DMS 273 (cell line): ENCODE measurements at regions not wholly inside any gene's neighbourhood (a gene's known extent, or its start where the extent isn't known, plus 50 kb on each side); places are given as distances from the start of the nearest gene placed in this dataset.

ENCODE experiments used
- DNase-seq: peaks from one replicate; lab custom pipeline; 2025; ENCODE audit not compliant: unreplicated experiment; lab: John Stamatoyannopoulos, UW

DNA sequence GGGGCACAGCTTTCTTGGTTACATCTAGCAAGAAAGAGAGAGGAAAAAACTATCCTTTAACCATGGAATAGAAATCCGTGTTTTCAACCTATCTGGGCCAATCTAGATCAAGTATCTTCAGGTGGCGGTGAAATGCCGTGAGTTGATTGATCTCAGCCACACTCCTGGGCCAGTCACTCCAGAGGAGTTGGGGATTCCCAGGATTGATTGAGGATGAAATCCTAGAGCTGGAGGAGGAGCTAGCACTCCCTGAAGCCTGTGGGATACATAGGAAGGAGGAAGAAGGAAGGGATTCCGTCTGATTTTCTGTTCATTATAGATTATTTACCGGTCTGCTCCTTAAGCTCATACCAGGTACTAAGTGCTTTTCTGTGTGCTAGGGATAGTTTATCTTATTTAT, 106.3 kb upstream of the ARID2 start:
- no peak for DNase-seq

DNA sequence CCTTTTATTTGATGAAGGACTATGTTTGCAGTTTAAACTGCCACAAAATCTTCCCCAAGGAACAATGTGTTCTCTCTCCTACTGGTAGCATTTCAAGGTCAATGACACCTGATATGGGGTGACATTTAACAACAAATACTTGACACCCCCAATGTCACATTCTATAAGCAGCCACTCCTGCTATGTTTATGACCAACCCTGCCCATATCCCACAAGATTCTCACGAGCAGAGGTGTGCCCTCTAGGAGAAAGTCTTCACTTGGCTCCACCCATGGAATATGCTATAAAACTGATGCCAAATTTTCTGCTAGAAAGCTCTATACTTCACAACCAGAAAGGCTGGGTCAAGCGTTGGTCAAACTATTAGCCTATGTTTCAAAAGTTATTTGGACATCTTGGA, 105.6 kb upstream of the ARID2 start:
- DNase-seq, result no peak

DNA sequence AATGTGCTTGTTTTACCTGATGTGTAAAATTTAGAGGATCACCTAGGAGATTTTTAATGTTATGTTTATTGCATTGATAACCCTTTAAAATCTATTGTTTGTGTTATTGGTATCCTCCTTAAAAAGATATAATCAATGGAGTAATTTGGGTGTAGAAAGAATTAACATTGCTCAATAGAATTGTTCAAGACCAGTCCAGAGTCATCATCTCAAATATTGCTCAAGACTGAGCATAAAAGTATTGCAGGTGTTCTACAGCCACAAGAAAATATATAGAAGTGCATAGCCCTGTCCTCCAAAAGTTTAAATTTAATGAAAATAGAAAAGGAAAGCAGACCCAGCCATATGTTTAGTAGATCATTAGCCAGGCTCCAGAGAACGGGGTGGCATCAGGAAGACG, 102.5 kb upstream of the ARID2 start:
- no peak for DNase-seq

DNA sequence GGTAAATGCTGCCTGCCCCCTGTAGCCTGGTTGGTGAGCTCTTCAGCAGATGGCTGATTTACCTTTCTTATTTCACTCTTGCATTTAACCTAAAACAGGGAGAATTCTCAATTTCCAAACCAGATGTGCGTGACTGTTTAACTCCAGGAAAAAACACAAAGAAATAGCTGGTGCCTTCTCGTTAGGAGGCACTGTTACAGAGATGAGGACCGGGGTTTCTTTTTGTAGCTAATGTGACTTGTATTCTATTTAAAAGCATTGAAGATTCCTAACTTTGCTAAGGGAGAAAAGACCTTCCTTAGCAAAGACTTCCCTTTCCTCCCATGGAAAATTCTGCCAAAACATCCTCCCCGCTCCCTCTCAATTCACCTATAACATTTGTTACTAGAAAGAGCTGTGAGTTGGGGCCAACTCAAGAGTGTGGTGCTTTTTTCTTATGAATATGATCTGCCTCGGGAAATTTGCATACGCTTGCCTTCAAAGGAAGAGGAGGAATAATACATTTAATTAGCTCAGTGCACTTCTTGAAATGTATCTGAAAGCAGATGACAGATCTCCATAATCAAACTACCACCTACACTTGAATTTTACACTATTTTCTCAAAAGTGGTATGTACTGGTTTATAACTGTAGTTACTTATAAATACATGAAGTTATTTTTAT, 102.0 kb upstream of the ARID2 start:
- DNase-seq, result no peak

DNA sequence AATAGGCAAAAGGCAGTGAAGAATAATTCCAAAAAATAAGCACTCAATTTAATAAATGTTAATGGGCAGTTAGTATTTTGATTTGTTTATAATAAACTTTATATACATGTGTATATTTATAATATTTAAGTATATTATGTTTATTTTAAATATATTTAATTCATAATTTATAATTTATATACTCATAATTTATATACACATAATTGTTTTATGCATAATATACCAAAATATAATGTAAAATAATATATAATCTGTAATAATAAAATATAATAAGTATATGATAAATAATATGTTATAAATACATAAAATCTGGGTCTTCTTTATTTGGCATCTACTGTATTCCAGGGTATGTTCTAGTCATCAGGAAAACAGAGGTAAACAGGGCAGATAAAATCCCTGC, 100.2 kb upstream of the ARID2 start:
- DNase-seq, result no peak

DNA sequence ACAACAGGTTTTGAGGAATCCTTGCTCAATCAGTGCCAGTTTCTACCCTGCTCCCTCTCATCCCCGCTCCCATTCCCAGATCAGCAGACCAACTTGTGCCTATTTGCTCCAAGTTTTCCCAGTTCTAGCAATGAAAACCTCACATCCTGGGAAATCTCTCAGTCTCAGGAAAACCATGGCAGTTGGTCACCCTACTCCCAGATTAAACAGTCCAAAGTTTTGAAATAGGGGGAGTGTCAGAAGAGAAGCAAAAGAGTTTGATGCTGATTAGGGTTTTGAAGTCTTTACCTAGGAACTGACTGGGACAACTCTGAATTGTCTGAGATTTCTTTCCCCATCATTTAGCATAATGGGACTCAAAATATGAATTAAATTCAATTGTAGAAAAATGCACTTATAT, 95.8 kb upstream of the ARID2 start:
- no peak for DNase-seq

DNA sequence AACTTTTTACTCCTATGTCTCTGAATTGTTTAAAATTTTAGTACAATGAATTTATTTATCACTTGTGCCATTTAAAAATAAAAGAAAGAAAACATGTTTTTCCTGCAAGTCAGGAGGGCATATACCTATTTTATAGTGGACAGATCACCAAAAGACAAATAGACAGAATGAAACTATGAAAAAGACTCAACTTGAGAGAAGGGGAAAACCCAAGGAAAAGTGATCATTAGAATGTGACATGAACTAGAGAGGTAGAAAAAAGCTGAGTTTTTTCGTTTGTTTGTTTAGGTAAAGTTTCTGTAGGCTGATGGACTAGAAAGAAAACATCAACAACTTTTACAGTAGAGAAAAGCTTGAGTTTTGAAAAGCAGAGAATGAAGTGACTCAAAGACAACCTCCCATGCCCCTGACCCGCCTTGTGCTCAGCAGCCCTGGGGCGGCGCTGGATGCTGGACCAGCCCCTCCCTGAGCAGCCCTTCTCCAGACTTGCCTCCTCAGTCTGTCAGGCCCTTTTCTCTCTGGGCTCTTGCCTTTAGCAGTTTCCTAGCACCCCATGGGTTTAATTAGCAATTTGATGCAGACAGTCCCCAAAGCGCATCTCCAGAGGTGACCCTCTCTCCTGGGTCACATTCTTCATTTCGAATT, 95.1 kb upstream of the ARID2 start:
- no peak for DNase-seq

DNA sequence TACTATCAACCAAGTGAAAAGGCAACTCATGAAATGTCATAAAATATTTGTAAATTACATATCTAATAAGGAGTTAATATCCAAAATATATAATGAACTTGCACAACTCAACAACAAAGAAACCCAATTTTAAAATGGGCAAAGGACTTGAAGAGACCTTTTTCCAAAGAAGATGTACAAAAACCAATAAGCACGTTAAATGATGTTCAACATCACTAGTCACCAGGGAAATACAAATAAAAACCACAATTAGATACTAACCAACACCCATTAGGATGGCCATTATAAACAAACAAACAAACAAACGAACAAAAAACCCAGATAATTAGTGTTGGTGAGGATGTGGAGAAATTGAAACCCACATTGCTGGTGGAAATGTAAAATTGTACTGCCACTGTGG, 92.3 kb upstream of the ARID2 start:
- DNase-seq, result no peak

DNA sequence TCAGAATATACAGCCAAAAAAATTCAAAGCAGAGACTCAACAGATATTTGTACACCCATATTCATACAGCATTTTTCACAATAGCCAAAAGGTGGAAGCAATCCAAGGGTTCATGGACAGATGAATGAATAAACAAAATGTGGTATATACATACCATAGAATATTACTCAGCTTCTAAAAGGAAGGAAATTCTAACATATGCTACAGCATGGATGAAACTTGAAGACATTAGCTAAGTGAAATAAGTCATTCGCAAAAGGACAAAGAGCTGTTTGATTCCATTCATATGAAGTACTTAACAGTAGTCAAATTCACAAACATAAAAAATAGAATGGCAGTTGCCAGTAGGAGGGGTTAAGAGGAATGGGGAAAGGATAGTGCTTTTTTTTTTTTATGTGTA, 91.8 kb upstream of the ARID2 start:
- DNase-seq, result no peak

DNA sequence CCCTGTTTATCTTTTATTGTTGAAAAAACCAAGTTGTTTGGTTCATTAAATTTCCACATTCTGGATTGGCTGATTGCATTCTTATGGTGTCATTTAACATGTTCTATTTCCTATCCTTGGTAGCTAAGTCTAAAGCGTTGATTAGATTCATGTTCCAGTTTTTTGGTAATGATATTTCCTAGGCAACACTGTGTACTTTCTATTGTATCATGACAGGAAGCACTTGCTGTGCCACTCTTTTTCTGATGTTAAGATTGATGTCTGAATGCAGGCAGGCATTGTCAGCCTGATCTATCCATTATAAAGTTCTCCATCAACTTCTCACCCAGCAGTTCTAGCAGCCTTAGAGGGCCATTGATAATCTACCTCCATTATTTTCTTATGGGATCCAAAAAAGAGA, 91.1 kb upstream of the ARID2 start:
- DNase-seq, result no peak

DNA sequence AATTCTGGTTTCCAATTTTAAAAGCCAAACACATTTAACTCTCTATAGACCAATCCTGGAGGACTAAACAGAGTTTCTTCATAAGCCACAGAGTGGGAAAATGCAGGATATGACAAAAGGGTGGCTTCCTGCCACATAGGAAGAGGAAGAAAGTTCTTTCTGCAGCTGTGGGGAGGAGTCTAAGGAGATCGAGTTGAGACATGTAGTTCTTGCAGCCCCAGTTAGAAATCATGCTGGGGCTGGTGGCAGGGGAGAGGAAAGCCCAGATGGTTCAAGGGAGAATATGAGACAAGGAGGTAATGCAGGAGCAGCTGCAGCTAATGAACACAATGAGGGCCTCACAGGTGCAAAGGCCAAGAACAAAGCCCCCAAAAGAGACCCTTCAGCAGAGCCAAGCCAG, 85.0 kb upstream of the ARID2 start:
- peak; percentile 44 for DNase-seq

DNA sequence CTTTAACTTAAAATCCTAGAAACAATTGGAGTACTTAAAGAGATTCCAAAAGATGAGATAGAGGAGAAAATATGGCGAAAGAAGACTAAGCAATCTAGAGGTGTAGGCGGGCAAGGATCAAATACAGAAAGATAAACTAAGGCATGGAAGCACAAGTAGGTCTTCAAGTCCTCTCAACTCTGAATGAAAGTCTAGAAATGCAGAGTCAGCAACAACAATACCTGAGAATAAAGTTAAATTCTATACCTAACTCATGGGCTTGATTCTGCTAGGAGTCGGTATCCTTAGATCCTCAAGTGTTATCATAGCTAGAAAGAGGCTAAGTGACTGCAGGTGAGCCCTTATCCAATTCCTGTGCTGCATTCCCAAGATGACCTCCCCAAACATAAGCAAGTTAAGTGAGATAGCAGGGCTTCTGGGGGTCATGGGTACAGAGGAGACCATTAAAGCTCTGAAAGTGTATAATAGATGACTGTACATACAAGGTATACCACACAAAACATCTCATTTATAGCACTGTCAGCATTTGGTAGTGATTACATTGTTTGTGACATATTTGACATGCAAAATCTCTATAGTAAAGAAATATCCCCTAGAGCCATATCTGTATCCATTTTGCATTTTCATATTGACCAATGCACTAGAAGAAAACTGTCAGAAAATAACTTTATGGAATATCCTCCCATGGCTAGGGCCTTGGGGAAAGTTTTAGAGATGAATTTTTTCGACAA, 82.5 kb upstream of the ARID2 start:
- DNase-seq, result no peak

DNA sequence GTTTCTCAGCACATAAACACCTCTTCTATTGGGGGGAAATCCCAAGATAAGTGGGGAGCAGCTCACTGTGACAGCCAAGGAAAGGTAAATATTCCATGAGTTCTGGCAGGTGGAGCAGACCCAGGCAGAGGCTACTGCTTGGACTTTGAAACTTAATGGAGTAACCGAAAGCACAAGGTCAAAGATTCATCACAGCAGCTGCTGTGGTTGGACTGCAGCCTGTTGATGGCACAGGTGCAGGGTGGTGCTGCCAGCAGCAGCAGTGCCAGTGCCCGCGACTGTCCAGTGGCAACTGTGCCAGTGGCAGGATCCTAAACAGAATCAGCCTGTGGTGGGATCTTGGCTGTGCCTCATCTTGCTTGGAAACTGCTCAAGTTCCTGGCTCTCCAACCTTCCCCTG, 81.4 kb upstream of the ARID2 start:
- peak; percentile 6 for DNase-seq

DNA sequence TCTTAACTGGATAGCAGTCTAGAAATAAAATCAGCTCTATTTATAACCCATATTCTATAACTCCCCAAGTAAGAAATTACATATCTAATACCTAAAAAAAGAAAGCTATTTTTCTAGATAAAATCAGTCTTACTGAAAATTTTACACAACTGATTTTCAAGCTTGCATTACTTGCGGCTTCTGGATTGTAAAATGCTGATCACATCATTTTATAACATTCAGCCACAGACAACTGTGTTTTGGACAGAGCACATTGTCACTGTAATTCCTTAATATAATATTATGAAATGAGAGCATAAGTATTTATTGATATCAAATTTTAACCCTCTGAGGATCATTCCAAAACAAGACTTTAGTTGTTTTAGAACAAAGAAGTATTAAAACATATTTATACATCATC, 78.5 kb upstream of the ARID2 start:
- no peak for DNase-seq

DNA sequence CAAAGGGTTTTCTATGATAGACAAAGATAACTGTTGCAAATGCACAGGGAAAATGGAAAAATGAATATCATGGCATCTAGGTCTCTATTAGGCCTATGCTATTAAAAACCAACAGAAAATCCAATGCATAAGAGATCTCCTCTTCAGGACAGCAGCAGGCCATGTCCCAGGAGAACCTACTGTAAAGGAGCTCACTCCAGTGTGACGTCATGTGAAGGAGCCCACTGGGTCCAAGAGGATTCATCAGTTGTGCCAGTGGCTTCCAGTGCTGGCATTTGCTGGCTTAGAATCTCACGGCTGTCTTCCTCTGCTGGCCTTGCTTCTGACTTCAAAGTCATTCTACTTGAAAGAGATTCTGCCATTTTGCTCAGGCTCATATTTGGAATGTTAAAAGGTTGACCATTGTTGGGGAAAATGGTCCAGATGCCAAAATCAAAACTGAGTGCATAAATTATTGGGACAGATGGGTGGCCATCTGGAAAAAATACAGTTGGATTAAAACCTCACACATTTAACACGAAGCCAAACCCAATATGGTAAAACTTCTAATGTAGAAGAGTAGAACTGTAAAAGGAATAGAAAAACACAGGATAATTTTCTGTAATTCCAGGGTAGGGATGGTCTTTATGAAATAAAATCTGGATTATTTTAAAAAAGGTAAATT, 75.4 kb upstream of the ARID2 start:
- peak; percentile 90 for DNase-seq

DNA sequence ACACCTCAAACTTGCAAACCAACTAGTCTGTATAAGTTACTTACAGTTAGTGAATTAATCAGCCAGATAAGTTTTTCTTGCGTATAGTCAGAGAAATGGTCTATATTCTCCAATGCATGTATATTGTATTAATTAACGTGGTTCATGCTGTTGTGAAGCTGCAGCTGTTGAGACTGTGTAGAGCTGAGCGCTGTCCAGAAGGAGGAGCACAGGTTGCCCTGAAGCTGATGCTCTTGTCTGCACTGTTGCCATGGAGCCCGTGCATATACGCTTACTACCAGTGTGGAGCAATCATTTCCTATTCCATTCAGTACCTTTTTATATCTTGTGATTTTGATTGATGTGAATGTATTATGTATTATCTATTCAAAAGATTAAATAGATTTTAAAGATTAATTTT, 74.3 kb upstream of the ARID2 start:
- peak; percentile 80 for DNase-seq

DNA sequence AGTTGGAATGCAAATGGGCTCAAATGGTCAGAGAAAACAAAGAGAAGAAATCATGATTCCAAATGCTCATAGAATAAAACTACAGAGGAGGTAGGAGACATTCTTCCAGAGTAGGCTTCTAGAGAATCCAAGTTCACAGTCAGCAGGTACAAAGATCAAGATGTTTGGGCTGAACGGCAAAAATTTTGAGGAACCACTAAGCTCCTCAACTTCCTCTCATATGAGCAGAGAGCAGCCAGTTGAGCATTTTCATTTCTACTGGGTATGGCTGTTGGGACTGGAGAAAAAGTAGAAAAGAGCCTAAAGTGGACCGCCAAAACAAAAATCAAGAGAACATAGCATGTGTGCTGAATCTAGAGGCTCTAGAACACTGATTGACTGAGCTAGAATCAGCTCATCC, 73.8 kb upstream of the ARID2 start:
- DNase-seq, result no peak

DNA sequence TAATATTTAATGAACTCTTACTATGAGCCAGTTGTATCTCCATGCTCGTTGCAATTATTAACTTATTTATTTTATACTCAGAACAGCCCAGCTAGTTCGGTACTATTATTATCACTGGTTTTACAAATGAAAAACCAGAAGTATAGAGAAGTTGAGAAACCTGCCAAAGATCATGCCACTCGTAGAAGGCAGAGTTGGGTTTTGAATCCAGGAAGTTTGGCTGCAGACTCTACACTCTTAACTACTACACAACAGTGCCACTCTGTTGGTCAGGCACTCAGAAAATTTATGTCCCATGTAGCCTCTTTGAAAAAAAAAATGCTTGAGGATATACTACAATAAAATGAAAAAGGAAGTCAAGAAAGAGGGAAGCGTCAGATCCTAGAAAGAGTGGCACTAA, 71.5 kb upstream of the ARID2 start:
- no peak for DNase-seq

DNA sequence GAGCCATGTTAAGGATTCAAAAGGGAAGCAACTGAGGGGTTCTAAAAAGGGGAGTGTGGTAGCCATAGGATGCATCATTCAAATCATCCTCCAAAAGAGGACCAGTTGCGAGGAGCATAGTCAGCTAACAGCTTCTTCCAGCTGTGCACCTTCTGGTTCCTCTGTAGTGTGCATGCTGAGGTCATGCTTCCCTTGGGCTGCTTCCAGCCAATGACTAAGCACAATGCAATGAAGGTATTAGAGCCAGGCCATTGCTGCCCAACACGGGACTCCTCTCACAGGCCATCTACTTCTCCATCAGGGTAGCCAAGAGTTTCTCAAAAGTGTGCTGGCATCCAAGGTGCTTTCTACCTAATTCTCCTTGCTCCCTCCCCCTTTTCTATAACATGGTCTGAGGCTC, 69.2 kb upstream of the ARID2 start:
- DNase-seq, result peak; percentile 48

DNA sequence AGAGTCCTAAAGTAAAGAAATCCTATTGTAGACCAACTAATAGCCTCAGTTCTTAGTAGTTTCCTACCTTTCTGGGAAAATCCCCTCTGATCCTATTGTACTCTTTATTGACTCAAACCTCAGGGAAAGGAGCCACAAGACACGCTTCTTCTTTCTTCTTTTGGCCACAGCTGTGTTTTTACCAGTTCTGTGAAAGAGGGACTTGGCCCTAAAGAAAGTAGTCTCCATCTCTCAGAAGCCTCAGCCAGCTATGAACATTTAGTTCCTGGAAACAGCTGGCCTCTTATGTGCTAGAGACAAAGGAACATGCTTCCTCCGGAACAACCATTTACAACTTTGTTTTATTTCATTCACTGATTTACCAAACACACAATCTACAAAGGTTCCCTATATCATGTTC, 66.1 kb upstream of the ARID2 start:
- no peak for DNase-seq

DNA sequence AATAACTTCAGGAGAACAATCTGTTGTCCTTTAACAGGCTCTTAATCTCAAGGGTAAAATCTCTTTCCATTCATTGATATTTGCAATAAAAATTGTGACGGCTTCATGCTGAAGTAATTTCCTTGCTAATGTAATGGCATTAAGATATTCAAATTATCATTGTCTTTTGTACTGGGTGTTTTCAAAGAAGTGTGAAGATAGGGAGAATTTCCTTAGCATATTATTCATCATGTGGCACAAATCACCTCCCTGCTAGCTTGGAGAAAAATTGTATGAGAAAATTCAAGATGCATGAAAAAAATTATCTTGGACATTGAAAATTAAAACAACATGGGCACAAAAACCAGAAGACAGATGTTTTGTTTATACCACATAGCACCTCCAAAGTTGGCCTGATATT, 63.6 kb upstream of the ARID2 start:
- DNase-seq, result no peak

DNA sequence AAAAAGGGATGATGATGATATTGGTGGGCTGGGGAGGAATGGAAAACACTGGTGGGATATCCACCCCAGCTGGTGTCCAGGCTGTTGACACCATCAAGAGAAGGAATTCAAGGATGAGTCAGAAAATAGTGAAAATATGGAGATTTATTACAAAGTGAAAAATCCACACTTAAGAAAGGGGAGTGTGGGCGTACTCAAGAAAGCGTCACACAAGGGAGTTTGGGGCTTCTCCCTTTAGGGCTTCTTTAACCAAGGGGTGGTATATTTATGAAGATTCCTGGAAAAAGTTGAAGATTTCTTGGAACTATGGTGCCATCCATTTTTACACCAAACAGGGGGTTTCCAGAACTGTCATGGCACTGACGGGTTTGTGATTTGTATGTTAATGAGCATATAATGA, 63.1 kb upstream of the ARID2 start:
- no peak for DNase-seq
